ENCODE measurements at regions not wholly inside any gene's neighbourhood (a gene's known extent, or its start where the extent isn't known, plus 50 kb on each side); places are given as distances from the start of the nearest gene placed in this dataset.

DNA sequence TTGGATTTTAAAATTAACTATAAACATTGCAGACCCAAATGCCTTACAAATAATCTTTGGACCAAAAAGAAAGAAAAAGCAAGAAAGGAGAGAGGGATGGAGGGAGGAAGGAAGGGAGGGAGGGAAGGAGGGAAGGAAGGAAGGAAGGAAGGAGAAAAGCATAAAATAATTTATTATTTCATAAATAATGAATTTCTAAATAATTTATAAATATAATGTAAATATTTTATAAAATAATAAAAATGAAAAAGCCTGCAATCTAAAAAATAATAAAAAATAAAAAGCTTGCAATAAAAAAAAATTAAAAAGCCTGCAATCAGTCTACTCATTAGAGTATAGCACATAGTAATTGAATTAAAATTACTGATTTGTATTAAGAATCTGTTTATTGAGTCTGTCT, 614.3 kb downstream of the ISL1 start:
- TF ChIP-seq, protein P1, sequence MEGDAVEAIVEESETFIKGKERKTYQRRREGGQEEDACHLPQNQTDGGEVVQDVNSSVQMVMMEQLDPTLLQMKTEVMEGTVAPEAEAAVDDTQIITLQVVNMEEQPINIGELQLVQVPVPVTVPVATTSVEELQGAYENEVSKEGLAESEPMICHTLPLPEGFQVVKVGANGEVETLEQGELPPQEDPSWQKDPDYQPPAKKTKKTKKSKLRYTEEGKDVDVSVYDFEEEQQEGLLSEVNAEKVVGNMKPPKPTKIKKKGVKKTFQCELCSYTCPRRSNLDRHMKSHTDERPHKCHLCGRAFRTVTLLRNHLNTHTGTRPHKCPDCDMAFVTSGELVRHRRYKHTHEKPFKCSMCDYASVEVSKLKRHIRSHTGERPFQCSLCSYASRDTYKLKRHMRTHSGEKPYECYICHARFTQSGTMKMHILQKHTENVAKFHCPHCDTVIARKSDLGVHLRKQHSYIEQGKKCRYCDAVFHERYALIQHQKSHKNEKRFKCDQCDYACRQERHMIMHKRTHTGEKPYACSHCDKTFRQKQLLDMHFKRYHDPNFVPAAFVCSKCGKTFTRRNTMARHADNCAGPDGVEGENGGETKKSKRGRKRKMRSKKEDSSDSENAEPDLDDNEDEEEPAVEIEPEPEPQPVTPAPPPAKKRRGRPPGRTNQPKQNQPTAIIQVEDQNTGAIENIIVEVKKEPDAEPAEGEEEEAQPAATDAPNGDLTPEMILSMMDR (IDR thresholded peaks at IDR 0.05), result no peak
- no peak for TF ChIP-seq POLR2AphosphoS5 (IDR thresholded peaks at IDR 0.05)
